SU-DHL-6 (cell line): ENCODE measurements at regions not wholly inside any gene's neighbourhood (a gene's known extent, or its start where the extent isn't known, plus 50 kb on each side); places are given as distances from the start of the nearest gene placed in this dataset.

Experiments used
- H2AFZ ChIP-seq: fragments of 200-600 bp; sonication (generic); 2 replicates; pipeline ENCODE4 v1.6.1; 2014; ENCODE audit warnings: low read depth, mild to moderate bottlenecking, moderate library complexity, mixed read lengths, antibody characterized with exemption, low read length; ENCODE audit not compliant: severe bottlenecking
- H3F3A ChIP-seq: fragments of 200-600 bp; shearing (Covaris generic); 2 replicates; pipeline ENCODE4 v1.6.0; 2016; ENCODE audit warnings: antibody characterized with exemption, mild to moderate bottlenecking; ENCODE audit not compliant: insufficient read depth
- H3K27ac ChIP-seq: fragments of 200-600 bp; sonication (generic); 2 replicates; pipeline ENCODE4 v1.5.1; 2016; ENCODE audit warnings: low read depth, mild to moderate bottlenecking, low read length, moderate library complexity, mixed read lengths
- H3K27me3 ChIP-seq: fragments of 200-600 bp; sonication (generic), shearing (Covaris generic); 2 replicates; pipeline ENCODE4 v1.6.0; 2014; ENCODE audit warnings: mild to moderate bottlenecking, low read length
- H3K36me3 ChIP-seq: fragments of 200-600 bp; sonication (generic); 2 replicates; pipeline ENCODE4 v1.6.1; 2014; ENCODE audit warnings: mild to moderate bottlenecking, low read length, mixed read lengths
- H3K4me2 ChIP-seq: fragments of 300-600, 200-600 bp; shearing (Covaris generic), sonication (generic); 2 replicates; pipeline ENCODE4 v1.6.0; 2014; ENCODE audit warnings: low read length, low read depth, mild to moderate bottlenecking; ENCODE audit not compliant: poor library complexity, severe bottlenecking
- H3K4me3 ChIP-seq: fragments of 200-600 bp; sonication (generic); 2 replicates; pipeline ENCODE4 v1.5.1; 2014; ENCODE audit warnings: antibody characterized with exemption, low read length, mild to moderate bottlenecking, mixed read lengths; ENCODE audit not compliant: insufficient read depth, poor library complexity, severe bottlenecking
- H3K79me2 ChIP-seq: fragments of 200-600 bp; sonication (generic); 2 replicates; pipeline ENCODE4 v1.6.1; 2014; ENCODE audit warnings: mild to moderate bottlenecking, low read length, moderate library complexity; ENCODE audit not compliant: insufficient read depth
- H3K9ac ChIP-seq: fragments of 200-600 bp; sonication (generic); 2 replicates; pipeline ENCODE4 v1.7.0; 2014; ENCODE audit warnings: mild to moderate bottlenecking, low read length
- H3K9me2 ChIP-seq: fragments of 200-600 bp; sonication (generic); replicated peaks from 2 replicates; pipeline ENCODE4 v1.6.1; 2014; ENCODE audit warnings: low read length; ENCODE audit not compliant: insufficient read depth
- H3K9me3 ChIP-seq: fragments of 200-600 bp; sonication (generic); 2 replicates; pipeline ENCODE4 v1.6.1; 2014; ENCODE audit warnings: low read length, mixed read lengths; ENCODE audit not compliant: insufficient read depth
- H4K20me1 ChIP-seq: fragments of 200-600 bp; sonication (generic); 2 replicates; pipeline ENCODE4 v1.6.1; 2014; ENCODE audit warnings: low read depth, mild to moderate bottlenecking, antibody characterized with exemption, low read length, moderate library complexity, mixed read lengths
- EZH2phosphoT487 ChIP-seq: fragments of 200-600 bp; sonication (generic), shearing (Covaris generic); conservative IDR thresholded peaks from 2 replicates; pipeline ENCODE4 v1.6.1; 2018; ENCODE audit warnings: mild to moderate bottlenecking, antibody characterized with exemption, low read length, moderate library complexity, mixed read lengths
- TF ChIP-seq, protein P1 (sequence below): fragments of 200-600 bp; sonication (generic); IDR thresholded peaks from one replicate; pipeline ENCODE4 v1.5.1; 2017; ENCODE audit warnings: antibody characterized with exemption, mild to moderate bottlenecking, low read length, moderate library complexity; ENCODE audit not compliant: insufficient read depth, poor library complexity, severe bottlenecking

- no peaks in the 10 kb centered on the region for H4K20me1 ChIP-seq
- no peak overlapping the region for H3K27ac ChIP-seq
Measured at GRCh38 chr4:123105026-123105420, 182.6 kb upstream of the NUDT6 start.

DNA sequence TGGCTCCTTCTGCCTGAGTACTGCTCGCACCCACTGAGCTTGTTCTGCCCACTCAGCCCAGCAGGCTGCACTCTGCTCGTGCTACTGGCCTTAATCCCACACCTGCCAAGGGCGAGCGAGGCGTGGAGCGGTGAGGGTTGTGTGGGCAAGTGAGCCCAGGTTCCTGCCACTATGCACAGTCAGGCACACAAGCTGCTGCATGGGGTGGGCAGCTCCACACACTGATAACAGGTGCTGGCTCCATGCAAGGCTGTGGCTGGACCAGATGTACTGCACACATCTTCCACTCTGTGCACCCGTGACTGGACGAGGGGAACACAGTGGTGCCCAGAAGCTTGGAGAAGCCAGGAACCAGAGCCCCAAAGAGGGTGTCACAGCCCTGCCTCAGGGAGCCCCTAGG is 184.3 kb upstream of the NUDT6 start:
- H3K36me3 ChIP-seq, result no peaks in the 10 kb centered on the region
- TF ChIP-seq, protein P1, sequence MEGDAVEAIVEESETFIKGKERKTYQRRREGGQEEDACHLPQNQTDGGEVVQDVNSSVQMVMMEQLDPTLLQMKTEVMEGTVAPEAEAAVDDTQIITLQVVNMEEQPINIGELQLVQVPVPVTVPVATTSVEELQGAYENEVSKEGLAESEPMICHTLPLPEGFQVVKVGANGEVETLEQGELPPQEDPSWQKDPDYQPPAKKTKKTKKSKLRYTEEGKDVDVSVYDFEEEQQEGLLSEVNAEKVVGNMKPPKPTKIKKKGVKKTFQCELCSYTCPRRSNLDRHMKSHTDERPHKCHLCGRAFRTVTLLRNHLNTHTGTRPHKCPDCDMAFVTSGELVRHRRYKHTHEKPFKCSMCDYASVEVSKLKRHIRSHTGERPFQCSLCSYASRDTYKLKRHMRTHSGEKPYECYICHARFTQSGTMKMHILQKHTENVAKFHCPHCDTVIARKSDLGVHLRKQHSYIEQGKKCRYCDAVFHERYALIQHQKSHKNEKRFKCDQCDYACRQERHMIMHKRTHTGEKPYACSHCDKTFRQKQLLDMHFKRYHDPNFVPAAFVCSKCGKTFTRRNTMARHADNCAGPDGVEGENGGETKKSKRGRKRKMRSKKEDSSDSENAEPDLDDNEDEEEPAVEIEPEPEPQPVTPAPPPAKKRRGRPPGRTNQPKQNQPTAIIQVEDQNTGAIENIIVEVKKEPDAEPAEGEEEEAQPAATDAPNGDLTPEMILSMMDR, result no peak
- no peak for TF ChIP-seq EZH2phosphoT487
- no peaks in the 10 kb centered on the region for H3F3A ChIP-seq
- H3K9me3 ChIP-seq, result no peaks in the 10 kb centered on the region
- no peak overlapping the region for H3K27ac ChIP-seq
- no peak overlapping the region for H3K9ac ChIP-seq
- H2AFZ ChIP-seq, result no peak overlapping the region
- H3K79me2 ChIP-seq, result no peaks in the 10 kb centered on the region
- no peaks in the 10 kb centered on the region for H3K9me2 ChIP-seq
- H3K4me3 ChIP-seq, result no peak overlapping the region
- no peak overlapping the region for H3K4me2 ChIP-seq
- no peaks in the 10 kb centered on the region for H3K27me3 ChIP-seq
- H4K20me1 ChIP-seq, result no peaks in the 10 kb centered on the region

More at GRCh38 chr4:123105026-123105420, 182.6 kb upstream of the NUDT6 start:
- H3K9me3 ChIP-seq, result no peaks in the 10 kb centered on the region
- no peaks in the 10 kb centered on the region for H3K27me3 ChIP-seq
- no peaks in the 10 kb centered on the region for H3K9me2 ChIP-seq
- no peaks in the 10 kb centered on the region for H3K79me2 ChIP-seq
- no peak overlapping the region for H2AFZ ChIP-seq
- TF ChIP-seq, protein P1, result no peak
- TF ChIP-seq EZH2phosphoT487, result no peak
- H3F3A ChIP-seq, result no peaks in the 10 kb centered on the region
- H3K4me2 ChIP-seq, result no peak overlapping the region
- H3K9ac ChIP-seq, result no peak overlapping the region
- no peaks in the 10 kb centered on the region for H3K36me3 ChIP-seq
- no peak overlapping the region for H3K4me3 ChIP-seq

DNA sequence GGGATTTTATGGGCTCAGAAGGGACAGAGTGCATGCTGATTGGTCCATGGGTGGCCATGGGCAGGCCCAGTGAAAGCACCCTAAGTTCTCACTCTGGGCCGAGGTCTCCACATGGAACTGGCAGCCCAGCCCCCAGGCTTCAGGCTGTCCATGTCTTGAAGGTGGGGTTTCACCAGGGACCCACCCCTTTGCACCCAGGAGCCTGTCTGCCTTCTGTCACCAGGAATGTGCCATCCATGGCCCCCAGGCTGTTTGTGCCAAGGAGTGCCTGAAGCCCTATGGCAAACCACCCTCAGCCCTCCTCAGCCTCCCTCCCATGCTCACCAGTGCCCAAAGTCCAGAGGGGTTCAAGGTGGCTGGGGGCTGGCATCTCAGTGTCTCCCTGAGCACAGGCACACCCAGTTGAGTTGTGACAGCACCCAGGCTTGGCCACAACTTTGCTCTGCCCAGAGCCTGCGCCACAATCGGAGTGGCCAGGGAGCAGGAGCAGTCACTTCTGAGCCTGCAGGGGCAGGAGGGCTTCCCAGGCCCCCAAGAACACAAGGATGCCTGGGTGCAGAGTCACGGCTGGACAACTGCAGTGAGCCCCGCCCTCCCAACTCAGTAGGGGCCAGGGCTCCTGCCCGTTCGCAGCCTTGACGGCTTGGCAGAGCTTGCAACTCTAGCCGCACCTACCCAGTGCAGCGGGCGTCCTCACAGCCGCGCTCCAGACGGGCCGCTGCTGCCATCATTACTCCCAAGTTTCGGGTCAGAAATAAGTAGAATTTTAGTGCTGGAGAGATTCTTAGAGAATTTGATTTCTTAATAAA is 185.3 kb upstream of the NUDT6 start:
- no peak overlapping the region for H3K27ac ChIP-seq
- H4K20me1 ChIP-seq, result no peaks in the 10 kb centered on the region
- no peaks in the 10 kb centered on the region for H3K36me3 ChIP-seq
- no peak for TF ChIP-seq EZH2phosphoT487
- TF ChIP-seq, protein P1, result no peak
- no peaks in the 10 kb centered on the region for H3K9me2 ChIP-seq
- H3K79me2 ChIP-seq, result no peaks in the 10 kb centered on the region
- H3K27me3 ChIP-seq, result no peaks in the 10 kb centered on the region
- H3K4me2 ChIP-seq, result no peak overlapping the region
- H3F3A ChIP-seq, result no peaks in the 10 kb centered on the region
- H3K4me3 ChIP-seq, result no peak overlapping the region
- H3K9ac ChIP-seq, result no peak overlapping the region
- no peaks in the 10 kb centered on the region for H3K9me3 ChIP-seq
- H2AFZ ChIP-seq, result no peak overlapping the region
